ENCODE measurements at regions not wholly inside any gene's neighbourhood (a gene's known extent, or its start where the extent isn't known, plus 50 kb on each side); places are given as distances from the start of the nearest gene placed in this dataset.

DNA sequence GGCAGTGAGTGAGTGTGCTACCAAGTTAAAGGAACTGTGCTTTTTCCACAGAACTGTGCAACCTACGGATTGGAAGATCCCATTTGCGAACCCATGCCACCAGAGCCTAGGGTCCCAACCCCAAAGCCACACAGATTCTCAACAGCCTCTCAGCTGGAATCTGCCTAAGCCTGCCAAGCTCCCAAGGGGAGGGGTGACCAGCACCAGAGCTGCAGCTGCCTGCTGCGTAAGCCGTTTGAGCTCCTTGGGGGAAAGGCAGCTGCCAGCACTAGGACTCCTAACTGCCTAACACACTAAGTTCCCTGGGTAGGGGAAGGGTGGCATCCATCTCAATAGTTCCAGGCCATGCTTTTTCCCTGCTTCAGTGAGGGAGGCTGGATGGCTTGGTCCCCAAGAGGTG lies 738.1 kb upstream of the PRKX start:
- DNase-seq: no peak

DNA sequence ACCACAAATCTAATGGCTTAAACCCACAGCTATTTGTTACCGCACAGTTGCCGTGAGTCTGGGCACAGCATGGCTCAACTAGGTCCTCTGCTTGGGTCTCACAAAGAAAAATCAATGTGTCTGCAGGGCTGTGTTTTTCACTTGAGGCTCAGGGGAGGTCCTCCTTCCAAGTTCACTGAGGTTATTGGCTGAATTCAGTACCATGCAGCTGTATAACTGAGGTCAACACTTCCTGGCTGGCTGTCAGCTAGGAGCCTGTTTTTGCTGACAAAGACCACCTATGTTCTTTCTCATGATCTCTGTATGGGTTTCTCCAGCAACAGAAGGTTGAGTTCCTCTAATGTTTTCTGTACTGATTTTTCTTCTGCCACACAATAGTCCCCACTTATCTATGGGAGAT lies 736.7 kb upstream of the PRKX start:
- no peak for DNase-seq

DNA sequence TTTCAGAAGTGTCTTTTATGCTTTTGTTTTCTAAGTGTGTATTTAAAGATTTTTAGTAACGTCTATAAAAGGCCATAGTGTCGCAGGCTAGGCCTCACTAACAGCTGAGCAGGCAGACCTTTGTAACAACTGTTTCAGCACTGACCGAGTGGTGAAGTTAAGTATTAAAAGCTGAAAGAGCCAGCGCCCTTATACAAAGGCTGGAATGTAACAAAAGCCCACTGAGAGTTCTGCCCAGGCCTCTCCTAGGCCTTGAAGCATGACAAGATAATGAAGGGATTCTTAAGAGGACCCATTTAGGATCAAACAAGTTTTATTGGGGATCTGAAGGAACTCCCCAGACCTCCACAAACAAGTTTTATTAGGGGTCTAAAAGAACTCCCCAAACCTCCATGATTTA lies 722.5 kb upstream of the PRKX start:
- no peak for DNase-seq

- no peak for DNase-seq
Measured at GRCh38 chrX:4397471-4397870, 684.0 kb upstream of the PRKX start.

DNA sequence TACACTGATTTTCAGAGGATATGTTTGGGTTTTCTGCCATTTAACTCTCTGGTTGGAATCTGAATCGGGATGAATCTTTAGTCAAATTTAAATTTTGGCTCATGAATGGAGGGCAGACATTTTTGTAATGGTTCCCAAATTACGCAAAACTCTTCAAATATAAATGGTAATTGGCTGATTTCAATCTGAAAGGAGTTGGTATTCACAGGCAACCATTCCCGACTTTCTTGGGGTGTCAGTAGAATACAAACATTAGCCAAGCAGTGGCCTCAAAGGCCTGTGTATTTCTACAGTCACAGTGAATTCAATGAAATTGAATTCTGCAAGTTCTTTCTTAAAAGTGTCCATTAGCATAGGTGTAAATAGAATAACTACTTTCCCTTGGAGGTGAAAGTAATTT lies 668.8 kb upstream of the PRKX start:
- DNase-seq: no peak

DNA sequence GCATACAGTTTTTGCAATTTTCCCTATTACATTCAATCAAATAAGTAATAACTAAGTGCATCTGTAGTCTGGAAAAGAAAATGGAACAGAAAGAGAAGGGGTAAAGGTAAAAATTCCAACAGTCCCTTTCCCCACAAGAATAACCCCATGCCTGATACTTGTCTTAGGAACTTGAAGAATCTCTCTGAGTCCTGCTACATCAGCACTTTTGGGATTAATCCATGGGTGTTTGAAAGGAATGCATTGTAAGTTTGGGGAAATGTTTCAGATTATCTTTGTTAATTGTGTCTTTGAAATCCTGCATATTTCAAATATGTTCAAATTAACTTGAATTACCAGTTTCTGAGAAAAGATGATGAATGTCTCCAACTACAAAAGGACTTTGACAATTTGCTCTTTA lies 667.3 kb upstream of the PRKX start:
- DNase-seq: no peak

- no peak for DNase-seq
Measured at GRCh38 chrX:4379071-4379470, 665.6 kb upstream of the PRKX start.

DNA sequence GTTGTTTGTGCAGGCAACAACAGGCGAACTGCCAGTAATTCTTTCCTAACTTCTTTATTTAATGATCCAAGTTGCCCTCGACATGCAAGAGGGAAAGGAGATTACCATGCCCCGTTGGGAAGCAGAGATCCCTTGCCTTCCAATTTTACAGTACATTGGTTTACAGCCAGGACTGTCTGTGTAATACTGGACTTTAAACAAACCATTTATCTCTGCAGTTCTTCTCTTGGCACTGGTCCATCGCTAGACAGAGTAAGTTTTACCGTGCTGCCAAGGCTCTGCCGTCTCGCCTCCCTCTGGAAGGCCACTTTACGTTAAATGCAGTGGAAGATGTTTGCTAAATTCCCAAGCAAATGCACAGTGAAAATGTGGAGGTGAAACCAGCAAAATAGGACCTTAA lies 660.3 kb upstream of the PRKX start:
- no peak for DNase-seq

GRCh38 chrX:4358577-4358976 lies 645.1 kb upstream of the PRKX start:
- DNase-seq: no peak

DNA sequence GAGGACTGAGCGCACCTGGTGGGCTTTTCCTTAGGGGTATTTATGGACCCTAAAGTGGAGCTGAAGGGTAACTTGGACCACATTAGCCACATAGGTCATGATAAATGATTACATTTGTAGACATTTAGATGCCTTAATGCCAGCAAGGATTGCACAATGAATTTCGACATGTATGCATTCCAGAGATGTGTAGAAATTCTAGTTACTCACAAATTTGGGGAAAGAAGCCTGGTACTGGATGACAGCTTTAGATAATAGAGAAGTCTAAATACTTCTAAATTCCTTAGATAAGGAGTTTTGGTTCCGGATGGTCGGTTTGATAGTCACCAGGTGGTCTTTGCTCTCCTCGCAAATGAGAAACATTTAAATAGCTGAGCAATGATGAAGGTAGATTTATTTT lies 609.5 kb upstream of the PRKX start:
- DNase-seq: no peak

- DNase-seq: no peak
Measured at GRCh38 chrX:4320436-4320947, 607.0 kb upstream of the PRKX start.

- no peak for DNase-seq
Measured at GRCh38 chrX:4315891-4316290, 602.4 kb upstream of the PRKX start.

GRCh38 chrX:4314586-4314985 lies 601.1 kb upstream of the PRKX start:
- no peak for DNase-seq

GRCh38 chrX:4277122-4277521 lies 563.7 kb upstream of the PRKX start:
- no peak for DNase-seq

DNA sequence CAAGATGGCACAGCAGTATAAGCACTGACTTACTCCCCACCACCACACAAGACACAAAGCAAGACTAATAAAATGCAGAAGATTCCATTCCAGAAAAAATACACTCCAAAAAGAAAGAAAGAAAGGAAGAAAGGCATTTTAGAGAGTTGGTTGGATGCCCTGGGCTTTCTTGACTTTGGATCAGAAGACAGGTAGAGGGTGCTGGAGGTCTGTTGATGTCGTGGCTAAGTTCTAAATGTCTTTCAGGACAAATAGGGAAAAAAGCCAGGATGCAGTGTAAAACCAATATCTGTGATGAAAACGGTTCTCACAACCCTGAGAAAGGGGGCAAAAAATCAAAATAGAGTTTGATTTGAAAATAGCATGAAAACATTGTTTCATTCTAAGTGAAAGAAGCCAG lies 555.2 kb upstream of the PRKX start:
- DNase-seq: no peak

- no peak for DNase-seq
Measured at GRCh38 chrX:4265036-4265435, 551.6 kb upstream of the PRKX start.

DNA sequence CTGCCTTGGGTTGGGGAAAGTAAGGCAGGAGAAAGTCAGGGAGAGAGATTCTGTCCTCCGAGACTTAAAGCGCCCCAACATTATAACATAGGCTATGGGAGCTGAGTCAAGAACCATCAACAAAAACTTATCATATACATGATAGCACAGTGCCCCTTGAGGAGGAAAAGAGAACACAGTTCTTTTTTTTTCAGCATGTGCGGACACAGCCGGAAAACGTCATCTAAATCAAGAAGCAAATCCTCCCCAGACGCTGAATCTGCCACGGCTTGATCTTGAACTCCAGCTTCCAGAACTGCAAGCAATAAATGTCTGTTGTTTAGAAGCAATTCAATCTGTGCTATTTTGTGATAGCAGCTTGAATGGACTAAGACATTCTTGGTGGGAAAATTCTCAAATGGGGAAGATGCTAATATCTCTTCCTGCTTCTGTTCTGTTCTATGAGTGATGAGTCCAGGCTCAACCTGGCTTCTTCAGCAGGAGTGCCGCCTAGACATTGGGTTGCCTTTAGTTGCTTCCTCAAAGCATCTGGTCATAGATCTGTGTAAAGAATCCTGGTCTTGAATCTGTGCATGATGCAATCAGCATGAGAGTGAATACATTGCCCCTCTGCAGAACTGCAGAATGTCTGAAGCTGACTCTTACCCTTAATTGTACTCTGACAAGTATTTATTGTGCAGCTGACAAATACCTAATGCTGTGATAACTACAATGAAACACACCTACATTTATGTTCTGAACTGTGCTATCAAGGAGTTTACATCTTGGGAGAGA lies 549.8 kb upstream of the PRKX start:
- DNase-seq: no peak

DNA sequence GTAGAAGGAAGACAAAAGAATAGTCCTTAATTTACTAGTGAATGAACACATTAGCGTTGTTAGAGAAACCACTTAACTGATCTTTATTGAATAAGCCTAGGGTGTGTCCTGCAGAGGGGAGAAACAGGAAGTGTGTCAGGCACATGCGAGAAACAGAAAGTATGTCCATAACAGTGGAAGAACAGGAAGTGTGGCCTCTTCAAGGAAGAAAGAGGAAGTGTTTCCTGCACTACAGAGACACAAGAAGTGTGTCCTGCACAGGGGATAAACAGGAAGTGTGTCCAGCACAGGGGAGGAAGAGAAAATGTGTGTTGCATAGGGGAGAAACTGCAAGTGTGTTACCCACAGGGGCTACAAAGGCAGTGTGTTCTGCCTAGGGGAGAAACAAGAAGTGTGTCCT lies 539.6 kb upstream of the PRKX start:
- no peak for DNase-seq

GRCh38 chrX:4249401-4249800 lies 536.0 kb upstream of the PRKX start:
- no peak for DNase-seq

DNA sequence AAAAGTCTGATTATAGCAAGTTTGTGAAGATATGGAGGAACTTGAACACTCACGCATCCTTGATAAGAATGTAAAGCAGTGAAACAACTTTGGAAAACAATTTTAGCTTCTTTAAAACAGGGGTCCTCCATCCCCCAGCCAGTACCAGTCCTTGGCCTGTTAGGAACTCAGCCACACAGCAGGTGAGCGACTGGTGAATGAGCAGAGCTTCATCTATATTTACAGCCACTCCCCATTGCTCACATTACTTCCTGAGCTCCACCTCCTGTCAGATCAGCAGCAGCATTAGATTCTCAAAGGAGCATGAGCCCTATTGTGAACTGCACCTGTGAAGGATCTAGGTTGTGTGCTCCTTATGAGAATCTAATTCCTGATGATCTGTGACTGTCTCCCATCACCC lies 530.3 kb upstream of the PRKX start:
- no peak for DNase-seq

DNA sequence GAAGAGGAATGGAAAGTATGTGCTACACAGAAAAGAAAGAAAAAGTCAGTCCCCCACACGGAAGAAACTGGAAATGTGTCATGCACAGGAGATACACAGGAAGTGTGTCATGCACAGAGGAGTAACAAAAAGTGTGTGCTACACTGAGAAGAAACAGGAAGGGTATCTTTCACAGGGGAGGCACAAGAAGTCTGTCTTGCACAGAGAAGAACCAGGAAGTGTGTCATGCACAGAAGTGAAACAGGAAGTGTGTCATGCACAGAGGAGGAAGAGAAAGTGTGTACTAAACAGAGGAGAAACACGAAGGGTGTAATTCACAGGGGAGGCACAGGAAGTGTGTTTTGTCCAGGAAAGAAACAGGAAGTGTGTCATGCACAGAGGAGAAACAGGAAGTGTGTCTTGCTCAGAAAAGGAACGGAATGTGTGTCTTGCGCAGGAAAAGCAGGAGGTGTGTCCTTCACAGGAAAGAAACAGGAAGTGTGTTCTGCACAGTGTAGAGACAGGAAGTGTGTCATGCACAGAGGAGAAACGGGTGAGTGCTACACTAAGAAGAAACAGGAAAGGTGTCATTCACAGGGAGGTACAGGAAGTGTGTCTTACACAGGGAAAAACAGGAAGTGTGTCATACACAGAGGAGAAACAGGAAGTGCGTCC lies 527.2 kb upstream of the PRKX start:
- no peak for DNase-seq

- DNase-seq: no peak
Measured at GRCh38 chrX:4239650-4240540, 526.4 kb upstream of the PRKX start.

GRCh38 chrX:4238916-4239315 lies 525.5 kb upstream of the PRKX start:
- DNase-seq: no peak

- no peak for DNase-seq
Measured at GRCh38 chrX:4225086-4225485, 511.6 kb upstream of the PRKX start.

All from activated gamma-delta T cell (primary cell).